NCI-H2029 (cell line): ENCODE measurements at regions not wholly inside any gene's neighbourhood (a gene's known extent, or its start where the extent isn't known, plus 50 kb on each side); places are given as distances from the start of the nearest gene placed in this dataset.
"Not testable (repeated sequence)": the region's sequence is repeated elsewhere in the genome, so short reads cannot be mapped to it uniquely, and the experiment has no call there.

Source experiments
- DNase-seq: peaks from one replicate; lab custom pipeline; 2025; lab: John Stamatoyannopoulos, UW

GRCh38 chr2:111620281-111620680, 263.7 kb downstream of the ANAPC1 start:
- no peak for DNase-seq

GRCh38 chr2:111622859-111623258, 261.1 kb downstream of the ANAPC1 start:
- no peak for DNase-seq

GRCh38 chr2:111623380-111623779, 260.6 kb downstream of the ANAPC1 start:
- no peak for DNase-seq

GRCh38 chr2:111624411-111625156, 259.4 kb downstream of the ANAPC1 start:
- no peak for DNase-seq

GRCh38 chr2:111625157-111625537, 258.8 kb downstream of the ANAPC1 start:
- not testable (repeated sequence) for DNase-seq

- DNase-seq: no peak
Measured at GRCh38 chr2:111626037-111626864, 257.7 kb downstream of the ANAPC1 start.

- DNase-seq: no peak
Measured at GRCh38 chr2:111626865-111627163, 257.2 kb downstream of the ANAPC1 start.

- no peak for DNase-seq
Measured at GRCh38 chr2:111627256-111627655, 256.7 kb downstream of the ANAPC1 start.

- DNase-seq: no peak
Measured at GRCh38 chr2:111628221-111628620, 255.8 kb downstream of the ANAPC1 start.

GRCh38 chr2:111629983-111630382, 254.0 kb downstream of the ANAPC1 start:
- DNase-seq: no peak

- no peak for DNase-seq
Measured at GRCh38 chr2:111632661-111633060, 251.3 kb downstream of the ANAPC1 start.

- DNase-seq: no peak
Measured at GRCh38 chr2:111633189-111633588, 250.8 kb downstream of the ANAPC1 start.

- DNase-seq: no peak
Measured at GRCh38 chr2:111633643-111634042, 250.3 kb downstream of the ANAPC1 start.

GRCh38 chr2:111634050-111634794, 249.8 kb downstream of the ANAPC1 start:
- DNase-seq: no peak

- DNase-seq: no peak
Measured at GRCh38 chr2:111634995-111635538, 248.9 kb downstream of the ANAPC1 start.

GRCh38 chr2:111636905-111637304, 247.1 kb downstream of the ANAPC1 start:
- DNase-seq: no peak

- DNase-seq: no peak
Measured at GRCh38 chr2:111638274-111638877, 245.6 kb downstream of the ANAPC1 start.

GRCh38 chr2:111640480-111640879, 243.5 kb downstream of the ANAPC1 start:
- no peak for DNase-seq

GRCh38 chr2:111642586-111643327, 241.2 kb downstream of the ANAPC1 start:
- DNase-seq: no peak

GRCh38 chr2:111643759-111644158, 240.2 kb downstream of the ANAPC1 start:
- no peak for DNase-seq

- DNase-seq: no peak
Measured at GRCh38 chr2:111647359-111647758, 236.6 kb downstream of the ANAPC1 start.
